ENCODE measurements at regions not wholly inside any gene's neighbourhood (a gene's known extent, or its start where the extent isn't known, plus 50 kb on each side); places are given as distances from the start of the nearest gene placed in this dataset.

- H3K9me3 Mint-ChIP-seq (ENCODE audit: unreplicated experiment), result no peaks in the 10 kb centered on the region
- no peak for DNase-seq (ENCODE audit: low spot score)
- H3K36me3 Mint-ChIP-seq (ENCODE audit: low read depth, unreplicated experiment), result no peaks in the 10 kb centered on the region
- peaks cover 2% of the 10 kb centered on the region for H3K27me3 Mint-ChIP-seq (ENCODE audit: unreplicated experiment)
- no peaks in the 10 kb centered on the region for H3K4me1 Mint-ChIP-seq (ENCODE audit: unreplicated experiment)
- TF ChIP-seq CTCF (IDR thresholded peaks at IDR 0.05; ENCODE audit: unreplicated experiment), result no peak
- H3K4me3 Mint-ChIP-seq (ENCODE audit: unreplicated experiment), result no peak overlapping the region
- no peak overlapping the region for H3K27ac Mint-ChIP-seq (ENCODE audit: unreplicated experiment)
These were observed 543.7 kb downstream of the ARAP2 start for GRCh38 chr4:35700663-35701062.

- Mint-ChIP-seq H3K9me3 (ENCODE audit: unreplicated experiment) (peaks cover 11% of the 10 kb centered on the region), H3K4me1 (ENCODE audit: unreplicated experiment) (no peaks in the 10 kb centered on the region), H3K36me3 (ENCODE audit: low read depth, unreplicated experiment) (no peaks in the 10 kb centered on the region), H3K4me3 (ENCODE audit: unreplicated experiment) (no peak overlapping the region), H3K27me3 (ENCODE audit: unreplicated experiment) (peaks cover 2% of the 10 kb centered on the region), H3K27ac (ENCODE audit: unreplicated experiment) (no peak overlapping the region)
- DNase-seq (ENCODE audit: low spot score), result no peak
- no peak for TF ChIP-seq CTCF (IDR thresholded peaks at IDR 0.05; ENCODE audit: unreplicated experiment)
These were observed 535.2 kb downstream of the ARAP2 start for GRCh38 chr4:35709080-35709479.

GRCh38 chr4:35710343-35710742 lies 534.0 kb downstream of the ARAP2 start:
- no peak overlapping the region for H3K27ac Mint-ChIP-seq (ENCODE audit: unreplicated experiment)
- H3K27me3 Mint-ChIP-seq (ENCODE audit: unreplicated experiment), result peaks cover 2% of the 10 kb centered on the region
- no peaks in the 10 kb centered on the region for H3K4me1 Mint-ChIP-seq (ENCODE audit: unreplicated experiment)
- no peak overlapping the region for H3K4me3 Mint-ChIP-seq (ENCODE audit: unreplicated experiment)
- no peak for DNase-seq (ENCODE audit: low spot score)
- TF ChIP-seq CTCF (IDR thresholded peaks at IDR 0.05; ENCODE audit: unreplicated experiment), result no peak
- peaks cover 11% of the 10 kb centered on the region for H3K9me3 Mint-ChIP-seq (ENCODE audit: unreplicated experiment)
- H3K36me3 Mint-ChIP-seq (ENCODE audit: low read depth, unreplicated experiment), result no peaks in the 10 kb centered on the region

GRCh38 chr4:35711127-35711526 lies 533.2 kb downstream of the ARAP2 start:
- no peak for DNase-seq (ENCODE audit: low spot score)
- peaks cover 11% of the 10 kb centered on the region for H3K9me3 Mint-ChIP-seq (ENCODE audit: unreplicated experiment)
- H3K27ac Mint-ChIP-seq (ENCODE audit: unreplicated experiment), result no peak overlapping the region

GRCh38 chr4:35723973-35724372 lies 520.3 kb downstream of the ARAP2 start:
- H3K27ac Mint-ChIP-seq (ENCODE audit: unreplicated experiment), result no peak overlapping the region
- no peaks in the 10 kb centered on the region for H3K9me3 Mint-ChIP-seq (ENCODE audit: unreplicated experiment)
- H3K36me3 Mint-ChIP-seq (ENCODE audit: low read depth, unreplicated experiment), result no peaks in the 10 kb centered on the region

More at GRCh38 chr4:35711127-35711526, 533.2 kb downstream of the ARAP2 start:
- Mint-ChIP-seq H3K4me1 (ENCODE audit: unreplicated experiment) (no peaks in the 10 kb centered on the region), H3K27me3 (ENCODE audit: unreplicated experiment) (peaks cover 2% of the 10 kb centered on the region), H3K36me3 (ENCODE audit: low read depth, unreplicated experiment) (no peaks in the 10 kb centered on the region), H3K4me3 (ENCODE audit: unreplicated experiment) (no peak overlapping the region)
- no peak for TF ChIP-seq CTCF (IDR thresholded peaks at IDR 0.05; ENCODE audit: unreplicated experiment)

More at GRCh38 chr4:35723973-35724372, 520.3 kb downstream of the ARAP2 start:
- Mint-ChIP-seq H3K27me3 (ENCODE audit: unreplicated experiment) (no peaks in the 10 kb centered on the region), H3K4me1 (ENCODE audit: unreplicated experiment) (no peaks in the 10 kb centered on the region), H3K4me3 (ENCODE audit: unreplicated experiment) (no peak overlapping the region)
- DNase-seq (ENCODE audit: low spot score), result no peak
- no peak for TF ChIP-seq CTCF (IDR thresholded peaks at IDR 0.05; ENCODE audit: unreplicated experiment)

All from endothelial cell (in vitro differentiated cells).